ENCODE measurements at regions not wholly inside any gene's neighbourhood (a gene's known extent, or its start where the extent isn't known, plus 50 kb on each side); places are given as distances from the start of the nearest gene placed in this dataset.

DNA sequence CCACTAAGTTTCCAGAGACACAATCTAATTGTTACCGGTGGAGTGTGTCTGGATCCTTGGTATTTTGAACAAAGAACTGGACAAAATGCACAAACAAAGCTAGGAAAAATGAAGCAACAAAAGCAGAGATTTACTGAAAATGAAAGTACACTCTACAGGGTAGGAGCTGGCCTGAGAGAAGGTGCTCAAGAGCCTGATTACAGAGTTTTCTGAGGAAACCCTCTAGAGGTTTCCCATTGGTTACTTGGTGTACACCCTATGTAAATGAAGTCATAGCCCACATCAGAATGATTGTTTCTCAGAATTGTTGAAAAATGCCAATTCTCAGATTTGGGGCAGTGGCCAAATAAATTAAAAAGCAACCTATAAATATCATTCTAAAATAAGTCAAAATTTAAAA lies 436.4 kb downstream of the KCNJ18 start:
- no peak for TF ChIP-seq CEBPB (IDR thresholded peaks at IDR 0.05)
- TF ChIP-seq EP300 (IDR thresholded peaks at IDR 0.05; ENCODE audit: borderline replicate concordance) = no peak
- TF ChIP-seq, protein P1, sequence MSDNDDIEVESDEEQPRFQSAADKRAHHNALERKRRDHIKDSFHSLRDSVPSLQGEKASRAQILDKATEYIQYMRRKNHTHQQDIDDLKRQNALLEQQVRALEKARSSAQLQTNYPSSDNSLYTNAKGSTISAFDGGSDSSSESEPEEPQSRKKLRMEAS (IDR thresholded peaks at IDR 0.05) = no peak

All from Ishikawa (cell line).